ENCODE measurements at regions not wholly inside any gene's neighbourhood (a gene's known extent, or its start where the extent isn't known, plus 50 kb on each side); places are given as distances from the start of the nearest gene placed in this dataset.

DNA sequence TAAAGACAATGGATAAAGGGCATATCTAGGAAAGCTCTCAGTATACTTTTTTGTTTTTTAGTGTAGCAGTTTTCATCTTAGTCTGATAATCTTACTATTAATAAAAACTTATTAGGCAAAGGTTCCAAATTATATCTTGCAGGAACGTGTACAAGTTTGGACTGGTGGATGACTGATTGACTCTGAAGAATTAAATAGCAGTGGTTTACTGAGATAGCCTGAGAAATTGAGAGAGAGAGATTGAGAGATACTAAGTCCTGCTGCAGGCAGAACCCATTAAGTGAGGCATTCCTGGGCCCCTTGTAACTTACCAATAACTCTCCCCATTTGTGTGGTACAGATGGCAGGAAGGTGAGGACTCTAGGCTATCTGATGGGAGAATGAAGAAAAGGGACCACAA lies 80.2 kb upstream of the SLC38A2 start:
- FAIRE-seq: no peak
- Histone ChIP-seq H3K56ac (replicated peaks; ENCODE audit: insufficient read length, low read depth, low read length) (no peak overlapping the region), H3K36me3 (ENCODE audit: control insufficient read depth in 2 of 4, insufficient read depth in 4 of 4, low read length in 3 of 4) (no peaks in the 10 kb centered on the region), H3K27ac (ENCODE audit: low read depth, low read length) (no peak overlapping the region), H2AK5ac (ENCODE audit: low read depth, low read length) (no peak overlapping the region), H4K8ac (ENCODE audit: extremely low read depth, insufficient read depth, low read length) (no peak overlapping the region), H3K4me2 (ENCODE audit: insufficient read depth in 1 of 2, low read depth in 2 of 2, low read length in 2 of 2) (no peak overlapping the region), H3K18ac (ENCODE audit: extremely low read depth, low read length) (no peak overlapping the region), H3K4me3 (ENCODE audit: extremely low read depth in 1 of 4, insufficient read depth in 2 of 4, low read depth in 3 of 4, low read length in 4 of 4) (no peak overlapping the region), H3K9me3 (ENCODE audit: insufficient read depth in 2 of 2, low read depth in 1 of 2, low read length in 1 of 2) (no peaks in the 10 kb centered on the region), H3K79me2 (ENCODE audit: control insufficient read depth in 1 of 2, insufficient read depth in 2 of 2, low read length in 2 of 2) (no peaks in the 10 kb centered on the region), H2BK5ac (ENCODE audit: low read depth, low read length) (no peak overlapping the region), H2BK120ac (replicated peaks; ENCODE audit: low read depth, low read length) (no peak overlapping the region), H3K23me2 (ENCODE audit: low read depth, low read length) (no peaks in the 10 kb centered on the region), H3K4me1 (replicated peaks in 1 of 4; ENCODE audit: control insufficient read depth in 3 of 4, insufficient read depth in 4 of 4, low read length in 3 of 4) (peaks cover 0 to 12% (median 2%) of the 10 kb centered on the region in 4 experiments; a peak in 2 of 7 replicates), H3K14ac (ENCODE audit: insufficient read length) (no peak overlapping the region), H3K9ac (replicated peaks in 1 of 4; ENCODE audit: extremely low read depth in 1 of 4, low read depth in 3 of 4, low read length in 3 of 4) (no peak overlapping the region), H3K23ac (ENCODE audit: insufficient read length) (no peak overlapping the region), H4K20me1 (replicated peaks in 1 of 2; ENCODE audit: control insufficient read depth in 1 of 2, insufficient read depth in 2 of 2, low read length in 2 of 2) (no peaks in the 10 kb centered on the region), H4K91ac (replicated peaks; ENCODE audit: insufficient read length, low read length) (no peak overlapping the region), H2BK15ac (ENCODE audit: low read length) (no peak overlapping the region), H3K79me1 (ENCODE audit: low read depth, low read length) (no peaks in the 10 kb centered on the region), H4K5ac (ENCODE audit: insufficient read length, low read depth, low read length) (no peak overlapping the region), H2AFZ (ENCODE audit: low read length) (no peak overlapping the region), H2BK20ac (ENCODE audit: low read length) (no peak overlapping the region), H2BK12ac (ENCODE audit: low read depth, low read length) (no peak overlapping the region), H3K4ac (replicated peaks; ENCODE audit: insufficient read length, low read depth, low read length) (no peak overlapping the region), H3K27me3 (replicated peaks in 1 of 4; ENCODE audit: control insufficient read depth in 3 of 4, extremely low read depth in 1 of 4, insufficient read depth in 3 of 4, low read length in 3 of 4) (no peaks in the 10 kb centered on the region)
- WGBS, 2 experiments (ENCODE audit: extremely low coverage in 1 of 2, insufficient coverage in 1 of 2, insufficient read length in 1 of 2, insufficient replicate concordance in 2 of 2, low coverage in 1 of 2, low lambda C conversion rate in 2 of 2, missing lambda C conversion rate in 1 of 2): 92% methylated on average over 1 of the region's 1 CpG; no CpG with 5 or more reads in 1 of the 2 experiments
- POLR2A ChIA-PET (ENCODE audit: partially characterized antibody): no interaction called here
- no peak for DNase-seq (ENCODE audit: low read depth in 1 of 2, low spot score in 2 of 2)
- no peak for TF ChIP-seq EP300 (IDR thresholded peaks at IDR 0.05; ENCODE audit: borderline replicate concordance in 1 of 2, low read depth in 2 of 2, low read length in 2 of 2)
- no peak for TF ChIP-seq CBX8 (IDR thresholded peaks at IDR 0.05; ENCODE audit: borderline replicate concordance, low read depth, low read length)
- no peak for TF ChIP-seq TAF7 (optimal IDR thresholded peaks at IDR 0.05; ENCODE audit: borderline replicate concordance, low read depth, low read length)
- no peak for TF ChIP-seq EGR1 (IDR thresholded peaks at IDR 0.05; ENCODE audit: borderline replicate concordance, low read depth, low read length)
- TF ChIP-seq, protein P1, sequence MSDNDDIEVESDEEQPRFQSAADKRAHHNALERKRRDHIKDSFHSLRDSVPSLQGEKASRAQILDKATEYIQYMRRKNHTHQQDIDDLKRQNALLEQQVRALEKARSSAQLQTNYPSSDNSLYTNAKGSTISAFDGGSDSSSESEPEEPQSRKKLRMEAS (IDR thresholded peaks at IDR 0.05): no peak
- TF ChIP-seq SP2 (IDR thresholded peaks at IDR 0.05; ENCODE audit: low read length): no peak
- CTCF ChIA-PET (ENCODE audit: partially characterized antibody): no interaction called here
